Spleen (tissue), 11 donors: ENCODE measurements at regions not wholly inside any gene's neighbourhood (a gene's known extent, or its start where the extent isn't known, plus 50 kb on each side); places are given as distances from the start of the nearest gene placed in this dataset.

Experiments used
- DNase-seq: peaks from one replicate; pipeline ENCODE4 v3.0.0-alpha.2; 2020
- H3K27ac ChIP-seq, 8 donors: fragments of 200-600 bp; sonication (generic) in 7 of 8; 1 replicate in 4 of 8; 2 replicates in 4 of 8; pipeline versions ENCODE4 v1.5.0 to v1.8.0; 2016 to 2021; ENCODE audit warnings: inconsistent platforms in 4 of 8, mild to moderate bottlenecking in 4 of 8, moderate library complexity in 1 of 8
- H3K27me3 ChIP-seq, 7 donors: fragments of 200-600 bp; sonication (generic) in 6 of 7; replicated peaks in 1 of 7; 1 replicate in 4 of 7; 2 replicates in 3 of 7; pipeline versions ENCODE4 v1.5.0 to v1.8.0; 2016 to 2021; ENCODE audit warnings: inconsistent platforms in 3 of 7, mild to moderate bottlenecking in 1 of 7
- H3K36me3 ChIP-seq, 6 donors: fragments of 200-600 bp; sonication (generic) in 5 of 6; 1 replicate in 4 of 6; 2 replicates in 2 of 6; pipeline versions ENCODE4 v1.5.0 to v1.8.0; 2016 to 2021; ENCODE audit warnings: inconsistent platforms in 2 of 6
- H3K4me1 ChIP-seq, 6 donors: fragments of 200-600 bp; sonication (generic) in 5 of 6; 1 replicate in 3 of 6; 2 replicates in 3 of 6; pipeline versions ENCODE4 v1.5.0 to v1.8.0; 2016 to 2021; ENCODE audit warnings: inconsistent platforms in 3 of 6
- H3K4me3 ChIP-seq, 8 donors: fragments of 200-600 bp; sonication (generic) in 7 of 8; 1 replicate in 4 of 8; 2 replicates in 4 of 8; pipeline versions ENCODE4 v1.5.0 to v1.8.0; 2016 to 2021; ENCODE audit warnings: inconsistent platforms in 4 of 8, mild to moderate bottlenecking in 4 of 8, moderate library complexity in 2 of 8
- H3K9me3 ChIP-seq, 8 donors: fragments of 200-600 bp; sonication (generic) in 7 of 8; 1 replicate in 4 of 8; 2 replicates in 4 of 8; pipeline versions ENCODE4 v1.5.0 to v1.8.0; 2016 to 2021; ENCODE audit warnings: inconsistent platforms in 4 of 8
- CTCF ChIP-seq, 11 experiments: fragments of 200-600 bp in 7 of 11; fragments of 450-650 bp in 4 of 11; sonication (generic) in 4 of 11; IDR thresholded peaks in 8 of 11; conservative IDR thresholded peaks in 3 of 11; 1 replicate in 7 of 11; 2 replicates in 4 of 11; pipeline versions ENCODE4 v1.4.0 to v1.8.0; 2016 to 2021; ENCODE audit warnings: antibody characterized with exemption in 11 of 11, inconsistent platforms in 4 of 11, mild to moderate bottlenecking in 1 of 11
- POLR2A ChIP-seq, 3 donors: fragments of 450-650 bp; IDR thresholded peaks; one replicate each; pipeline ENCODE4 v1.5.1; 2017; ENCODE audit warnings: antibody characterized with exemption in 3 of 3, mild to moderate bottlenecking in 1 of 3
- POLR2AphosphoS5 ChIP-seq, 3 donors: sonication (generic); formaldehyde crosslinking; IDR thresholded peaks; one replicate each; pipeline ENCODE4 v1.5.1; 2017; ENCODE audit warnings: antibody characterized with exemption in 3 of 3
- WGBS, 5 donors: extraction: QIAGEN DNeasy Blood & Tissue Kit in 3 of 5; methylation state at CpG; one replicate each; pipeline versions ENCODE4 v1.1.5 to v1.1.7; 2013 to 2018; 5-methylcytosine and 5-hydroxymethylcytosine counted together
- intact Hi-C: fragments of 100-400 bp; cut with DNase I; formaldehyde crosslinking; loops from one replicate; pipeline ENCODE4 v1.15.0; 2023; ENCODE audit warnings: low total_unique reads
- donor health status: healthy with polysubstance abuse.
- donor health status: DM: no; HTN: no; CAD: no; lungs with moderate emphysema.
- donor health status: DM: no; HTN: no; CAD: no.
- donor health status: Bipolar disorder and iron deficiency.
- donor health status: healthy.
- donor health status: DM: no; HTN: no; CAD: no.
- donor health status: DM: yes; HTN: yes; CAD: no.

GRCh38 chr2:13649918-13650317 is 933.2 kb downstream of the TRIB2 start:
- intact Hi-C loops: no loop called here
- H3K36me3 ChIP-seq: no peaks in the 10 kb centered on the region
- H3K27ac ChIP-seq: no peak overlapping the region
- peaks cover 0 to 55% (median 31%) of the 10 kb centered on the region in 8 donors for H3K9me3 ChIP-seq
- no peak for TF ChIP-seq POLR2A (IDR thresholded peaks at IDR 0.05)
- TF ChIP-seq CTCF (IDR thresholded peaks at IDR 0.05 in 8 of 11, conservative IDR thresholded peaks at IDR 0.05 in 3 of 11): no peak
- TF ChIP-seq POLR2AphosphoS5 (IDR thresholded peaks at IDR 0.05): no peak
- no peaks in the 10 kb centered on the region for H3K4me1 ChIP-seq
- DNase-seq: no peak
- 76 to 96% (median 82%) methylated on average over 1 of the region's 1 CpG for WGBS, 5 donors
- no peaks in the 10 kb centered on the region for H3K27me3 ChIP-seq
- no peak overlapping the region for H3K4me3 ChIP-seq

GRCh38 chr2:13650586-13651180 is 933.9 kb downstream of the TRIB2 start:
- Histone ChIP-seq H3K27ac (no peak overlapping the region), H3K36me3 (no peaks in the 10 kb centered on the region), H3K27me3 (no peaks in the 10 kb centered on the region), H3K9me3 (peaks cover 0 to 48% (median 25%) of the 10 kb centered on the region in 8 donors), H3K4me1 (no peaks in the 10 kb centered on the region), H3K4me3 (no peak overlapping the region)
- TF ChIP-seq CTCF (IDR thresholded peaks at IDR 0.05 in 8 of 11, conservative IDR thresholded peaks at IDR 0.05 in 3 of 11): no peak
- TF ChIP-seq POLR2A (IDR thresholded peaks at IDR 0.05): no peak
- no peak for TF ChIP-seq POLR2AphosphoS5 (IDR thresholded peaks at IDR 0.05)
- intact Hi-C loops: no loop called here
- DNase-seq: no peak
- WGBS, 5 donors: 57 to 68% (median 63%) methylated on average over 3 of the region's 3 CpGs

- H3K27ac ChIP-seq: no peak overlapping the region
- intact Hi-C loops: no loop called here
- no peak overlapping the region for H3K4me3 ChIP-seq
- no peaks in the 10 kb centered on the region for H3K27me3 ChIP-seq
- peaks cover 0 to 37% (median 19%) of the 10 kb centered on the region in 8 donors for H3K9me3 ChIP-seq
- no peaks in the 10 kb centered on the region for H3K4me1 ChIP-seq
- no peak for DNase-seq
- TF ChIP-seq POLR2A (IDR thresholded peaks at IDR 0.05) (no peak), CTCF (IDR thresholded peaks at IDR 0.05 in 8 of 11, conservative IDR thresholded peaks at IDR 0.05 in 3 of 11) (no peak), POLR2AphosphoS5 (IDR thresholded peaks at IDR 0.05) (no peak)
- H3K36me3 ChIP-seq: no peaks in the 10 kb centered on the region
Observed at GRCh38 chr2:13651684-13652131, 935.0 kb downstream of the TRIB2 start.

GRCh38 chr2:13652531-13653313 is 936.0 kb downstream of the TRIB2 start:
- no peak overlapping the region for H3K4me3 ChIP-seq
- no peaks in the 10 kb centered on the region for H3K4me1 ChIP-seq
- no peaks in the 10 kb centered on the region for H3K27me3 ChIP-seq
- H3K27ac ChIP-seq: no peak overlapping the region
- peaks cover 0 to 29% (median 19%) of the 10 kb centered on the region in 8 donors for H3K9me3 ChIP-seq
- intact Hi-C loops: no loop called here
- DNase-seq: no peak
- 55 to 67% (median 63%) methylated on average over 2 of the region's 2 CpGs for WGBS, 5 donors
- H3K36me3 ChIP-seq: no peaks in the 10 kb centered on the region
- TF ChIP-seq CTCF (IDR thresholded peaks at IDR 0.05 in 8 of 11, conservative IDR thresholded peaks at IDR 0.05 in 3 of 11) (no peak), POLR2AphosphoS5 (IDR thresholded peaks at IDR 0.05) (no peak), POLR2A (IDR thresholded peaks at IDR 0.05) (no peak)
